ENCODE measurements at regions not wholly inside any gene's neighbourhood (a gene's known extent, or its start where the extent isn't known, plus 50 kb on each side); places are given as distances from the start of the nearest gene placed in this dataset.

- Histone ChIP-seq H3K4me1 (ENCODE audit: insufficient read depth, low read length) (no peaks in the 10 kb centered on the region), H3K27ac (ENCODE audit: low read depth in 1 of 2, low read length in 2 of 2) (no peak overlapping the region), H3K36me3 (ENCODE audit: insufficient read depth, low read length) (no peaks in the 10 kb centered on the region), H3K27me3 (ENCODE audit: control insufficient read depth in 1 of 2, insufficient read depth in 2 of 2, low read length in 2 of 2) (no peaks in the 10 kb centered on the region), H3K9me3 (ENCODE audit: control insufficient read depth in 1 of 2, insufficient read depth in 1 of 2, low read length in 2 of 2) (peaks cover 0 to 8% of the 10 kb centered on the region in 2 experiments), H3K4me3 (ENCODE audit: low read length) (no peak overlapping the region)
- Mint-ChIP-seq H3K4me1 (ENCODE audit: low read depth) (no peaks in the 10 kb centered on the region), H3K9me3 (peaks cover 10% of the 10 kb centered on the region), H3K27me3 (no peaks in the 10 kb centered on the region), H3K4me3 (no peak overlapping the region), H3K36me3 (ENCODE audit: low read depth) (no peaks in the 10 kb centered on the region), H3K27ac (no peak overlapping the region)
- CTCF ChIA-PET = no interaction called here
- POLR2A ChIA-PET = no interaction called here
- DNase-seq = no peak
- no peak for TF ChIP-seq CTCF (IDR thresholded peaks at IDR 0.05)
- intact Hi-C loops (cut with DNase I, micrococcal nuclease) = no loop called here
- ATAC-seq (ENCODE audit: poor library complexity) = no peak
Measured at GRCh38 chr4:34512616-34513015, 1731.7 kb downstream of the ARAP2 start.

- intact Hi-C loops (cut with DNase I, micrococcal nuclease) = no loop called here
- Histone ChIP-seq H3K9me3 (ENCODE audit: control insufficient read depth in 1 of 2, insufficient read depth in 1 of 2, low read length in 2 of 2) (peaks cover 0 to 8% of the 10 kb centered on the region in 2 experiments), H3K4me3 (ENCODE audit: low read length) (no peak overlapping the region), H3K27me3 (ENCODE audit: control insufficient read depth in 1 of 2, insufficient read depth in 2 of 2, low read length in 2 of 2) (no peaks in the 10 kb centered on the region), H3K36me3 (ENCODE audit: insufficient read depth, low read length) (no peaks in the 10 kb centered on the region), H3K27ac (ENCODE audit: low read depth in 1 of 2, low read length in 2 of 2) (no peak overlapping the region), H3K4me1 (ENCODE audit: insufficient read depth, low read length) (no peaks in the 10 kb centered on the region)
- ChIA-PET POLR2A (no interaction called here), CTCF (no interaction called here)
- no peak for TF ChIP-seq CTCF (IDR thresholded peaks at IDR 0.05)
- Mint-ChIP-seq H3K27ac (no peak overlapping the region), H3K4me1 (ENCODE audit: low read depth) (no peaks in the 10 kb centered on the region), H3K9me3 (peaks cover 10% of the 10 kb centered on the region), H3K27me3 (no peaks in the 10 kb centered on the region), H3K4me3 (no peak overlapping the region), H3K36me3 (ENCODE audit: low read depth) (no peaks in the 10 kb centered on the region)
- ATAC-seq (ENCODE audit: poor library complexity) = no peak
- DNase-seq = no peak
Measured at GRCh38 chr4:34516524-34516923, 1727.8 kb downstream of the ARAP2 start.

GRCh38 chr4:34534916-34535315 lies 1709.4 kb downstream of the ARAP2 start:
- DNase-seq (no peak), ATAC-seq (ENCODE audit: poor library complexity) (no peak)
- Histone ChIP-seq H3K27me3 (ENCODE audit: control insufficient read depth in 1 of 2, insufficient read depth in 2 of 2, low read length in 2 of 2) (no peaks in the 10 kb centered on the region), H3K36me3 (ENCODE audit: insufficient read depth, low read length) (no peaks in the 10 kb centered on the region), H3K4me1 (ENCODE audit: insufficient read depth, low read length) (no peaks in the 10 kb centered on the region), H3K4me3 (ENCODE audit: low read length) (no peak overlapping the region), H3K27ac (ENCODE audit: low read depth in 1 of 2, low read length in 2 of 2) (no peak overlapping the region), H3K9me3 (ENCODE audit: control insufficient read depth in 1 of 2, insufficient read depth in 1 of 2, low read length in 2 of 2) (peaks cover 0 to 4% of the 10 kb centered on the region in 2 experiments)
- Mint-ChIP-seq H3K4me1 (ENCODE audit: low read depth) (no peaks in the 10 kb centered on the region), H3K27ac (no peak overlapping the region), H3K36me3 (ENCODE audit: low read depth) (no peaks in the 10 kb centered on the region), H3K27me3 (no peaks in the 10 kb centered on the region), H3K4me3 (no peak overlapping the region), H3K9me3 (peaks cover 3% of the 10 kb centered on the region)
- ChIA-PET CTCF (no interaction called here), POLR2A (no interaction called here)
- intact Hi-C loops (cut with DNase I, micrococcal nuclease) = no loop called here
- TF ChIP-seq CTCF (IDR thresholded peaks at IDR 0.05) = no peak
